ENCODE measurements at regions not wholly inside any gene's neighbourhood (a gene's known extent, or its start where the extent isn't known, plus 50 kb on each side); places are given as distances from the start of the nearest gene placed in this dataset.

DNA sequence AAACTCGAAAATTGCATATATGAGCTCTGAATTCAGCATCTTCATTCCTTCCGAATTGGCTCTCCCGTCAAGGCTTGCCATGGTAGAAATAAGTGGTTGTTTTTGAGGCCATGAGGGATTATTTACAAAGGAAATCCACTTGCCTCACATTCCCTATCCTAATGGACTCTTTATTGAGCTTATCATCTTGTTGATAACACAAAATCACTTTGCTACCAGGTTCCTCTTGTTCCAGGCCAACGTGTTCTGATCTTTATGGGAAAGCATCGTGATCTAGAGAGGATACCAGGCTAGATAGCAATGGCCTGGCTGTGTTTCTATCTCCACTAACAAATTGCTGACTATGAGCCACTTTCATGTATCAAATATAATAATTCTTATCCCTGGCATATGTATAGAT, 811.7 kb downstream of the TLR4 start:
- ChIA-PET CTCF (interaction anchor here (0.6 kb wide), 1 partner anchor 1040 kb away, joined by 3 read pairs; no protein-coding TSS in a partner anchor), POLR2A (no interaction called here)
- no peak overlapping the region for H3K4me3 ChIP-seq (ENCODE audit: low read depth, low read length)
- no peaks in the 10 kb centered on the region for H3K4me1 ChIP-seq (ENCODE audit: control insufficient read depth, insufficient read depth, low read length)
- H3K27ac ChIP-seq (ENCODE audit: extremely low read depth, low read depth, low read length) = no peak overlapping the region
- H3K36me3 ChIP-seq (ENCODE audit: control insufficient read depth in 2 of 2, insufficient read depth in 1 of 2, low read length in 2 of 2) = no peaks in the 10 kb centered on the region
- no peak for TF ChIP-seq RBAK (tag by site-specific recombination; IDR thresholded peaks at IDR 0.05)
- TF ChIP-seq ZNF654 (tag by site-specific recombination; IDR thresholded peaks at IDR 0.05; ENCODE audit: low read depth) = no peak
- no peaks in the 10 kb centered on the region for H3K9me3 ChIP-seq (ENCODE audit: control insufficient read depth, insufficient read depth, low read depth, low read length)

DNA sequence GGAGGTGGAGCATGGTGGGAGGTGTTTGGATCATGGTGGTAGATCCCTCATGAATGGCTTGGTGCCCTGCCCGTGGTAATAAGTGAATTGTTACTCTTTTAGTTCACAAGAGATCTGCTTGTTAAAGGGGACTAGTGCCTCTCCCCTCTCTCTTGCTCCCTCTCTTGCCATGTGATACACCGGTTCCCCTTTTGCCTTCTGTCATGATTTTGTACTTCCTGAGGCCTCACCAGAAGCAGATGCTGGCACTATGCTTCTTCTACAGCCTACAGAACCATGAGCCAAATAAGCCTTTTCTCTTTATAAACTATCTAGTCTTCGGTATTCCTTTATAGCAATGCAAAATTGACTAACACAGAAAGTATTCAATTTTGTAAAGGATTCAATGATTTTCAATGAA, 817.1 kb downstream of the TLR4 start:
- no peaks in the 10 kb centered on the region for H3K36me3 ChIP-seq (ENCODE audit: control insufficient read depth in 2 of 2, insufficient read depth in 1 of 2, low read length in 2 of 2)
- TF ChIP-seq ZFP69B (tag by site-specific recombination; IDR thresholded peaks at IDR 0.05) = no peak
- TF ChIP-seq, protein P1, sequence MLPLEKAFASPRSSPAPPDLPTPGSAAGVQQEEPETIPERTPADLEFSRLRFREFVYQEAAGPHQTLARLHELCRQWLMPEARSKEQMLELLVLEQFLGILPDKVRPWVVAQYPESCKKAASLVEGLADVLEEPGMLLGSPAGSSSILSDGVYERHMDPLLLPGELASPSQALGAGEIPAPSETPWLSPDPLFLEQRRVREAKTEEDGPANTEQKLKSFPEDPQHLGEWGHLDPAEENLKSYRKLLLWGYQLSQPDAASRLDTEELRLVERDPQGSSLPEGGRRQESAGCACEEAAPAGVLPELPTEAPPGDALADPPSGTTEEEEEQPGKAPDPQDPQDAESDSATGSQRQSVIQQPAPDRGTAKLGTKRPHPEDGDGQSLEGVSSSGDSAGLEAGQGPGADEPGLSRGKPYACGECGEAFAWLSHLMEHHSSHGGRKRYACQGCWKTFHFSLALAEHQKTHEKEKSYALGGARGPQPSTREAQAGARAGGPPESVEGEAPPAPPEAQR (tag by site-specific recombination; IDR thresholded peaks at IDR 0.05) = no peak
- TF ChIP-seq GLIS2 (tag by site-specific recombination; IDR thresholded peaks at IDR 0.05) = no peak
- TF ChIP-seq, protein P2, sequence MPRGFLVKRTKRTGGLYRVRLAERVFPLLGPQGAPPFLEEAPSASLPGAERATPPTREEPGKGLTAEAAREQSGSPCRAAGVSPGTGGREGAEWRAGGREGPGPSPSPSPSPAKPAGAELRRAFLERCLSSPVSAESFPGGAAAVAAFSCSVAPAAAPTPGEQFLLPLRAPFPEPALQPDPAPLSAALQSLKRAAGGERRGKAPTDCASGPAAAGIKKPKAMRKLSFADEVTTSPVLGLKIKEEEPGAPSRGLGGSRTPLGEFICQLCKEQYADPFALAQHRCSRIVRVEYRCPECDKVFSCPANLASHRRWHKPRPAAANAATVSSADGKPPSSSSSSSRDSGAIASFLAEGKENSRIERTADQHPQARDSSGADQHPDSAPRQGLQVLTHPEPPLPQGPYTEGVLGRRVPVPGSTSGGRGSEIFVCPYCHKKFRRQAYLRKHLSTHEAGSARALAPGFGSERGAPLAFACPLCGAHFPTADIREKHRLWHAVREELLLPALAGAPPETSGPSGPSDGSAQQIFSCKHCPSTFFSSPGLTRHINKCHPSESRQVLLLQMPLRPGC (tag by site-specific recombination; IDR thresholded peaks at IDR 0.05) = no peak
- no peak for TF ChIP-seq ZNF121 (tag by site-specific recombination; IDR thresholded peaks at IDR 0.05)
- no peak for TF ChIP-seq ZNF626 (tag by site-specific recombination; IDR thresholded peaks at IDR 0.05)
- no peak for TF ChIP-seq MEIS1 (CRISPR knock-in tag; IDR thresholded peaks at IDR 0.05; ENCODE audit: borderline replicate concordance)
- TF ChIP-seq OVOL3 (tag by site-specific recombination; IDR thresholded peaks at IDR 0.05) = no peak
- TF ChIP-seq, protein P3, sequence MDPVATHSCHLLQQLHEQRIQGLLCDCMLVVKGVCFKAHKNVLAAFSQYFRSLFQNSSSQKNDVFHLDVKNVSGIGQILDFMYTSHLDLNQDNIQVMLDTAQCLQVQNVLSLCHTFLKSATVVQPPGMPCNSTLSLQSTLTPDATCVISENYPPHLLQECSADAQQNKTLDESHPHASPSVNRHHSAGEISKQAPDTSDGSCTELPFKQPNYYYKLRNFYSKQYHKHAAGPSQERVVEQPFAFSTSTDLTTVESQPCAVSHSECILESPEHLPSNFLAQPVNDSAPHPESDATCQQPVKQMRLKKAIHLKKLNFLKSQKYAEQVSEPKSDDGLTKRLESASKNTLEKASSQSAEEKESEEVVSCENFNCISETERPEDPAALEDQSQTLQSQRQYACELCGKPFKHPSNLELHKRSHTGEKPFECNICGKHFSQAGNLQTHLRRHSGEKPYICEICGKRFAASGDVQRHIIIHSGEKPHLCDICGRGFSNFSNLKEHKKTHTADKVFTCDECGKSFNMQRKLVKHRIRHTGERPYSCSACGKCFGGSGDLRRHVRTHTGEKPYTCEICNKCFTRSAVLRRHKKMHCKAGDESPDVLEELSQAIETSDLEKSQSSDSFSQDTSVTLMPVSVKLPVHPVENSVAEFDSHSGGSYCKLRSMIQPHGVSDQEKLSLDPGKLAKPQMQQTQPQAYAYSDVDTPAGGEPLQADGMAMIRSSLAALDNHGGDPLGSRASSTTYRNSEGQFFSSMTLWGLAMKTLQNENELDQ (tag by site-specific recombination; IDR thresholded peaks at IDR 0.05; ENCODE audit: low read depth) = no peak
- TF ChIP-seq GLI2 (tag by site-specific recombination; IDR thresholded peaks at IDR 0.05; ENCODE audit: borderline replicate concordance, low read depth) = no peak
- no peak for TF ChIP-seq ZNF514 (tag by site-specific recombination; IDR thresholded peaks at IDR 0.05)
- no peak for TF ChIP-seq KLF9 (tag by site-specific recombination; IDR thresholded peaks at IDR 0.05; ENCODE audit: low read depth)
- no peak for TF ChIP-seq ZFP37 (tag by site-specific recombination; IDR thresholded peaks at IDR 0.05)
- TF ChIP-seq ZNF169 (tag by site-specific recombination; IDR thresholded peaks at IDR 0.05) = no peak
- no peak for TF ChIP-seq ZNF202 (tag by site-specific recombination; IDR thresholded peaks at IDR 0.05; ENCODE audit: borderline replicate concordance)
- no peak for TF ChIP-seq ZNF530 (tag by site-specific recombination; IDR thresholded peaks at IDR 0.05; ENCODE audit: low read depth)
- H3K9me3 ChIP-seq (ENCODE audit: control insufficient read depth, insufficient read depth, low read depth, low read length) = no peaks in the 10 kb centered on the region
- H3K4me3 ChIP-seq (ENCODE audit: low read depth, low read length) = no peak overlapping the region
- H3K4me1 ChIP-seq (ENCODE audit: control insufficient read depth, insufficient read depth, low read length) = no peaks in the 10 kb centered on the region
- no peak overlapping the region for H3K27ac ChIP-seq (ENCODE audit: extremely low read depth, low read depth, low read length)
- ChIA-PET POLR2A (no interaction called here), CTCF (no interaction called here)

Measured in HEK293 (cell line).